Mesendoderm (in vitro differentiated cells): ENCODE measurements at regions not wholly inside any gene's neighbourhood (a gene's known extent, or its start where the extent isn't known, plus 50 kb on each side); places are given as distances from the start of the nearest gene placed in this dataset.

Source experiments
- DNase-seq: peaks from one replicate; pipeline ENCODE4 v3.0.0; 2013
- H2AK5ac ChIP-seq: 2 replicates; pipeline ENCODE4 v1.6.1; 2013; ENCODE audit warnings: low read length, inconsistent platforms
- H2BK120ac ChIP-seq: 2 replicates; pipeline ENCODE4 v1.6.1; 2013; ENCODE audit warnings: low read depth, mild to moderate bottlenecking, low read length, moderate library complexity, mixed read lengths
- H2BK15ac ChIP-seq: replicated peaks from 2 replicates; pipeline ENCODE4 v1.6.1; 2013; ENCODE audit warnings: low read depth, mild to moderate bottlenecking, moderate library complexity
- H2BK5ac ChIP-seq: 2 replicates; pipeline ENCODE4 v1.6.1; 2013; ENCODE audit warnings: low read length, inconsistent platforms
- H3K18ac ChIP-seq: 2 replicates; pipeline ENCODE4 v1.6.1; 2013; ENCODE audit warnings: mild to moderate bottlenecking, low read length, mixed read lengths
- H3K23ac ChIP-seq: one replicate; pipeline ENCODE4 v1.6.1; 2013; ENCODE audit warnings: low read length
- H3K27ac ChIP-seq: 2 replicates; pipeline ENCODE4 v1.5.1; 2013; ENCODE audit warnings: low read depth, mild to moderate bottlenecking, inconsistent platforms, low read length, moderate library complexity
- H3K27me3 ChIP-seq: 2 replicates; pipeline ENCODE4 v1.6.1; 2013; ENCODE audit warnings: low read length, control low read depth, mild to moderate bottlenecking, inconsistent platforms; ENCODE audit not compliant: insufficient read depth, poor library complexity
- H3K36me3 ChIP-seq: 2 replicates; pipeline ENCODE4 v1.6.1; 2013; ENCODE audit warnings: low read length, inconsistent platforms; ENCODE audit not compliant: control insufficient read depth, insufficient read depth
- H3K4ac ChIP-seq: one replicate; pipeline ENCODE4 v1.6.1; 2013; ENCODE audit warnings: low read depth, mild to moderate bottlenecking, low read length, moderate library complexity
- H3K4me1 ChIP-seq: 2 replicates; pipeline ENCODE4 v1.6.1; 2013; ENCODE audit warnings: low read depth, low read length, inconsistent platforms; ENCODE audit not compliant: control insufficient read depth
- H3K4me2 ChIP-seq: 2 replicates; pipeline ENCODE4 v1.6.1; 2013; ENCODE audit warnings: low read length
- H3K4me3 ChIP-seq: 2 replicates; pipeline ENCODE4 v1.5.1; 2013; ENCODE audit warnings: mild to moderate bottlenecking, low read length
- H3K56ac ChIP-seq: one replicate; pipeline ENCODE4 v1.6.1; 2013; ENCODE audit warnings: low read length
- H3K79me1 ChIP-seq: 2 replicates; pipeline ENCODE4 v1.6.1; 2013; ENCODE audit warnings: low read length, inconsistent platforms
- H3K79me2 ChIP-seq: 2 replicates; pipeline ENCODE4 v1.6.1; 2013; ENCODE audit warnings: mild to moderate bottlenecking, low read length; ENCODE audit not compliant: control insufficient read depth, insufficient read depth
- H3K9ac ChIP-seq: 2 replicates; pipeline ENCODE4 v1.6.1; 2013; ENCODE audit warnings: low read length, inconsistent platforms
- H4K5ac ChIP-seq: one replicate; pipeline ENCODE4 v1.6.1; 2013; ENCODE audit warnings: low read length
- H4K8ac ChIP-seq: one replicate; pipeline ENCODE4 v1.6.1; 2013; ENCODE audit warnings: low read depth, mild to moderate bottlenecking, control low read depth, low read length, moderate library complexity
- WGBS: extraction: QIAGEN DNeasy Blood & Tissue Kit; methylation state at CpG from one replicate; pipeline ENCODE4 v1.1.7; 2013; ENCODE audit warnings: low lambda C conversion rate, missing lambda C conversion rate; ENCODE audit not compliant: insufficient coverage; ENCODE audit errors: extremely low coverage; 5-methylcytosine and 5-hydroxymethylcytosine counted together

DNA sequence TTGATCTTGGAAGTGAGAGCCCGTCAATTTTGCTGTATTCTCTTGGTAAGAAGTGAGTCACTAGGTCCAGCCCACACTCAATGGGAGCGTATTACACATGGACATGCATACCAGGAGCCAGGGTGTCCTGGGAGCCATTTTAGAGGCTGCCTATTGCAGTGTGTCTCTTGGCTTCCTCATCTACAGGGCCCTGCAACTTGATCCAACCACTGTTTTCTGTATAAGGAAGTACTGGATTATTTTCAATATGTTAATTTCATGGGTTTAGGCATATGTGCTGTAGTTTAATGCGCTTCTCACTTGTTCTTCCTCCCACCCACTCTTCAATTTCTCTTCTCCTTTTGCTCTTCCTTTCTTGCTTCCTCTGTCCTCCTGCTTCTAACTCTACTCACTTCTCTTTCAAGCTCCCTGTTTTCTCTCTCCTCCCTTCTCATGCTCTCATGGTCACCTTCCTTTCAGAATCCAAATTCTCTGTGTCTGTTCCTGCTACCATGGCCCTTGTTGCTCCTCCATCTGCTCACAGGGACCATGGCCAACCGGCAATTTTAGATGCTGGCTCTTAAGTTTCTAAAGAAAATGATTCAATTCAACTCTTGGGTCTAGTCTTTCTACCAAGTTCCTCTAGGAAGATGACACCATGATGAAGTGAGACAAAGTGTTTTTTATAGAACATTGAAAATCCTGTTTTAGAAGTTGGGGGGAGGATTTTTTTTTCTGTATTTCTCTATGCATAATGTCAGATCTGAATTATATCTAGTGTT lies 152.0 kb upstream of the ZEB2 start:
- H3K36me3 ChIP-seq, result no peaks in the 10 kb centered on the region
- H2BK5ac ChIP-seq, result no peak overlapping the region
- H2BK120ac ChIP-seq, result no peak overlapping the region
- H3K56ac ChIP-seq, result no peak overlapping the region
- WGBS, result no CpG with 5 or more reads among the region's 4 CpGs
- H3K79me2 ChIP-seq, result no peaks in the 10 kb centered on the region
- no peak overlapping the region for H3K4me2 ChIP-seq
- no peaks in the 10 kb centered on the region for H3K4me1 ChIP-seq
- no peak overlapping the region for H4K8ac ChIP-seq
- no peak overlapping the region for H3K18ac ChIP-seq
- DNase-seq, result no peak
- no peak overlapping the region for H2AK5ac ChIP-seq
- no peak overlapping the region for H4K5ac ChIP-seq
- no peak overlapping the region for H2BK15ac ChIP-seq
- H3K27me3 ChIP-seq, result no peaks in the 10 kb centered on the region
- H3K27ac ChIP-seq, result no peak overlapping the region
- no peak overlapping the region for H3K4ac ChIP-seq
- no peak overlapping the region for H3K4me3 ChIP-seq
- H3K9ac ChIP-seq, result no peak overlapping the region
- H3K79me1 ChIP-seq, result no peaks in the 10 kb centered on the region
- H3K23ac ChIP-seq, result no peak overlapping the region

DNA sequence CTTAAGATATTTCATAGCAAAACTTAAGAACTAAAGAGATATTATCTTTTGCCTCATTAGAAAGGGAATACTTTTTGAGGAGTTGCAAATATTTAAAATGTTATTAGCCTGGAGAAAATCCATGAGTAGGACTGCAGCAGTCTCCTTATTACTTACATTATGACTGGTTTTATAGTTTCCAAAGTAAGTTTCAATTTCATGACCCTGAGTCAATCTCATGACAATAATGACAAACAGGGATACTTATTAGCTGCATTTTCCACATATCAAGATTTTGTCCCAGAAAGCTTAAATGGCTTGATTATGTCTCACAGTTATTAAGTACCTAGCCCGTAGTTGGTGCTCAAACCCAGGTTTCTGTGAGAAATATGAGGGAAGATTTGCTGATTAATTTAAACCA lies 150.8 kb upstream of the ZEB2 start:
- no CpG with 5 or more reads among the region's 1 CpG for WGBS
- no peak overlapping the region for H3K23ac ChIP-seq

DNA sequence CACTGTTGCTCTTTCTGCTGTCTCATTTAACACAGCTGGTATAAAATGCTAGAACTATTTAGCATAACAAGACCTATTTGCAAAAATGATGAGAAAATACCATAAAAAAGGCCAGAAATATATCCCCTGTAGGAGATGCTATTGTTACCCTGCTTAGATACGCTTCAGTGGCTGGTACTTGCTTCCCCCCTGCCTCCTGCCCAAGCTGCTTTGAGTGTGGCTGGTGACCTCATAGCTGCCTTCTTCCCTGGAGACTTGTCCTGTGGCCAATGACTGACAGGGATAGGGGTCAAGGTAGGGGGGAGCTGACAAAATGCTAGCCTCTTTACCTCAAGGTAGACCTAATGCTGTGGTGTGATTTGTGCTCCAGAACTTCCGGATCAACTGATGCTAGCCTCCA lies 150.2 kb upstream of the ZEB2 start:
- Histone ChIP-seq H2BK5ac (no peak overlapping the region), H2AK5ac (no peak overlapping the region), H3K79me1 (no peaks in the 10 kb centered on the region), H3K4ac (no peak overlapping the region), H3K27ac (no peak overlapping the region), H3K4me2 (no peak overlapping the region), H3K27me3 (no peaks in the 10 kb centered on the region), H2BK15ac (no peak overlapping the region), H2BK120ac (no peak overlapping the region), H3K18ac (no peak overlapping the region), H3K79me2 (no peaks in the 10 kb centered on the region), H4K8ac (no peak overlapping the region), H3K4me3 (no peak overlapping the region), H3K36me3 (no peaks in the 10 kb centered on the region), H3K23ac (no peak overlapping the region), H3K56ac (no peak overlapping the region), H3K4me1 (no peaks in the 10 kb centered on the region), H3K9ac (no peak overlapping the region), H4K5ac (no peak overlapping the region)
- peak; percentile 9 for DNase-seq
- no CpG with 5 or more reads among the region's 2 CpGs for WGBS

More for the DNA sequence above, 150.8 kb upstream of the ZEB2 start:
- Histone ChIP-seq H3K79me2 (no peaks in the 10 kb centered on the region), H3K9ac (no peak overlapping the region), H3K18ac (no peak overlapping the region), H4K5ac (no peak overlapping the region), H3K4me3 (no peak overlapping the region), H4K8ac (no peak overlapping the region), H3K4me2 (no peak overlapping the region), H2BK5ac (no peak overlapping the region), H3K79me1 (no peaks in the 10 kb centered on the region), H3K27ac (no peak overlapping the region), H3K27me3 (no peaks in the 10 kb centered on the region), H3K36me3 (no peaks in the 10 kb centered on the region), H3K4ac (no peak overlapping the region), H3K4me1 (no peaks in the 10 kb centered on the region), H2BK15ac (no peak overlapping the region), H2AK5ac (no peak overlapping the region), H3K56ac (no peak overlapping the region), H2BK120ac (no peak overlapping the region)
- no peak for DNase-seq

DNA sequence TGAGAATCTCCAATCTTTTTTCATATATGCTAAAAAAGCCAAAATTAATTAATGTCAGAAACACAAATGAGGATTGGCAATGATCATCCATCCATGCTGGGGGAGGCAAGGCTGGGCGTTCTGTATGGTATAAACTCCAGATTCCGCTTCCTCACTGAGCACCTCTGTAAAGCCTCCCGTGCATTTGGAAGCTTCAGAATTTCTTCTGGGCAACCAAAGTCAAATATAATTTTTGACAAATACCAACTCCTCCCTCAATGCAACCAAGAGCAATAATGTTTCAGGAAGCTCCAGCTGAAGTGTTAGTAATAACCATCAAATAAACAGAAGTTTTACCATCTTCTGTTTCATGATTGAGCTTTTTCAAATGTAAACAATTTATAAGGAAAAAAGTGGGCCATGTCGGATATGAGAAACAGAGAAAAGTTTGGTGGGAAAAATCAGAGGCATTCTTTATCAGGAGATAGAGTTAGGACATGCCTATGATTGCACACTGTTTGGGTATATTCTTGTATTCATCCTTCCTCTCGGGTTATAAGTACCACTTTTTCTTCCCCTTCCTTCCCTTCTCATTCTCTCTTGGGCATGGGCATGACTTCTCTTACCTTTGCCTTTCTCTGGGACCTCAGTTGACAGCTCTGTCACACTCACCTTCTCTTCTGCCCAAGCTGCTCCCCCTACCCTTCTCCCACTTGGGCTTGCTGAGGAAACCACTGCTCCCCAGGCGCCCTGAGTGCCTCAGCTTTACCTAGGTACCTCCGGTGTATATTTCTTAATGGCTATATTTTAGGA lies 149.5 kb upstream of the ZEB2 start:
- no peaks in the 10 kb centered on the region for H3K36me3 ChIP-seq
- H3K56ac ChIP-seq, result no peak overlapping the region
- H4K8ac ChIP-seq, result no peak overlapping the region
- H3K4me2 ChIP-seq, result no peak overlapping the region
- no peaks in the 10 kb centered on the region for H3K27me3 ChIP-seq
- no peak overlapping the region for H3K4me3 ChIP-seq
- H4K5ac ChIP-seq, result no peak overlapping the region
- H3K9ac ChIP-seq, result no peak overlapping the region
- no peaks in the 10 kb centered on the region for H3K4me1 ChIP-seq
- no peaks in the 10 kb centered on the region for H3K79me1 ChIP-seq
- no peak overlapping the region for H2BK120ac ChIP-seq
- no peaks in the 10 kb centered on the region for H3K79me2 ChIP-seq
- no peak overlapping the region for H2BK5ac ChIP-seq
- WGBS, result no CpG with 5 or more reads among the region's 7 CpGs
- no peak overlapping the region for H3K27ac ChIP-seq
- H2BK15ac ChIP-seq, result no peak overlapping the region
- no peak overlapping the region for H3K4ac ChIP-seq
- no peak overlapping the region for H3K18ac ChIP-seq
- no peak overlapping the region for H3K23ac ChIP-seq
- no peak overlapping the region for H2AK5ac ChIP-seq
- no peak for DNase-seq

DNA sequence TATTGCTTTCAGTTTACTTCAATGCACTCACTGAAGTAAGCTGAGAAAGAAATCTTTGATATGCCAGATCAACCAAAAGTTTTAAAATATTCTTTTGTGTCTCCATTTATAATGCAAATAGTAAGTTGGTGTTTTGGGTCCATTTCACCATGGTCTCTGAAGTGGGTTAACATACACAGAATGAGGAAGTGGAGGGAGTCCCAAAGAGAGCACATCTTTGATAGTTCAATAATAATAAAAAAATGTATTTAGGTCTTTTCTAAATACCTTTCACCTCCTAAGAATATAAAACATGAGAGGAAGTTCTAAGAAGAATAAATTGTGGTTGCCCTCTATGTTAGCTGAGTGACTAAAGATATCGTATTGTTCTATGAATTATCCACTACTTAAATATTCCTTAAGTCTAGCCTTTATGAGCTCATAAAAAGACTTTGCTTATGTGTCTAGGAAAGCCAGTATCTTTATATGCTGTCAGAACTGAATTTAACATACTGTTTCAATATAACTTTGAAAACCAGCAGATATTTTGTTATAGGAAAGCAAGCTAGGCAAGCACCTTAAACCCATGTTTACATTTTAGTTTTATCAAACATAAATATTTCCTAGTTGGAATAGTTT lies 148.7 kb upstream of the ZEB2 start:
- Histone ChIP-seq H3K27me3 (no peaks in the 10 kb centered on the region), H3K4me3 (no peak overlapping the region), H2AK5ac (no peak overlapping the region), H3K56ac (no peak overlapping the region), H3K79me1 (no peaks in the 10 kb centered on the region), H3K23ac (no peak overlapping the region), H3K18ac (no peak overlapping the region), H3K4me2 (no peak overlapping the region), H3K36me3 (no peaks in the 10 kb centered on the region), H2BK15ac (no peak overlapping the region), H2BK120ac (no peak overlapping the region), H3K27ac (no peak overlapping the region), H4K5ac (no peak overlapping the region), H3K9ac (no peak overlapping the region), H4K8ac (no peak overlapping the region), H2BK5ac (no peak overlapping the region), H3K4ac (no peak overlapping the region), H3K4me1 (no peaks in the 10 kb centered on the region), H3K79me2 (no peaks in the 10 kb centered on the region)
- no CpG with 5 or more reads among the region's 1 CpG for WGBS
- no peak for DNase-seq
